CD4-positive, alpha-beta T cell treated with Interleukin-17A for 1 hour (primary cell): ENCODE measurements at regions not wholly inside any gene's neighbourhood (a gene's known extent, or its start where the extent isn't known, plus 50 kb on each side); places are given as distances from the start of the nearest gene placed in this dataset.

Source experiments
- DNase-seq: peaks from one replicate; pipeline ENCODE4 v3.0.0-alpha.2; 2020

DNA sequence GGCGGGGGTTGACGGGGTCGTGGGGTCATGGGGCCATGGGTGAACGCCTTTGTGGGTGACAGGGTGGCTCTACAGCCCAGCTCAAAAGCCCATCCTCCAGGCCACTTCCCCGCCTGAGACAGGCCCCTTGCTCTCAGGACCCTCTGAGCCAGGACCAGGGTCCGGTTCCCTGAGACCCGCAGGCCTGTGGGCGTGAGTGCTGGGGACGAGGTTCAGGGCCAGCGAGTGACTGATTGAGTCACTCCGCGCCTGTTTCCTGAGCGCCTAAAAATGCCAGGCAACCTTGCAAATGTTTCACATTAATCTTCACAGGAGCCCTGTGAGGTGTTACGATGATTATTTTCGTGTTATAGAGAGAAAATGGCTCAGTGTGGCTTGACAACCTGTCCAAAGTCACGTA, 97.8 kb downstream of the ZNF674 start:
- no peak for DNase-seq

DNA sequence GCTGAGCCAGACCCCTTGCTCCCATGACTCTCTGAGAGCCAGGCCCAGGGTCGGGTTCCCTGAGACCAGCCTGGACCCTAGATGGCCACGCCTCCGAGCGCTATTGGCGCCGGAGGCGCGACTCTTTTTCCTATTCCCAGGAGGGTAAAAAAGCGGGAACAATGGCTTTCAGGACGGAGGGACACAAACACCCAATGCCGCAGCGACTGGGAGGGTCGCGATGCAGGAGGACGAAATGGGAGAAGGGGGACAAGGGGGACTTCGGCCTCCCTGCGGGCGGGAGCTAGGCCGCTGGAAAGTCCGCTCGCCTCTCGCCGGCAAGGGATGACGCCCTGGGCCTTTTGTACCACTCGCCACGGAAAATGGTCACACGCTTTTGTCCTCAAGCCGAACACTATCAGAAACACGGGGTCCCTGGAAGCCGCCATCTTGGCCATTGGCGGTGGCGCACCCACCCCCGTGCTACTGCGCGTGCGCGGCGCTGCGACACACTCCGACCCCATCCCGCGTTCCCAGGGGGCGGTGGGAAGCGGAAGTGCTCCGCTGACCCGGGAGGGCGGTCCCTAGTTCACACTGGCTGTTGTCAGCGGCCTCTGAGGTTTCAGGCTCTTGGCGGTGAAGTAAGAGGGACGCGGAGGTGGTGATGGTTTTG, 98.4 kb downstream of the ZNF674 start:
- peak; percentile 90 for DNase-seq

DNA sequence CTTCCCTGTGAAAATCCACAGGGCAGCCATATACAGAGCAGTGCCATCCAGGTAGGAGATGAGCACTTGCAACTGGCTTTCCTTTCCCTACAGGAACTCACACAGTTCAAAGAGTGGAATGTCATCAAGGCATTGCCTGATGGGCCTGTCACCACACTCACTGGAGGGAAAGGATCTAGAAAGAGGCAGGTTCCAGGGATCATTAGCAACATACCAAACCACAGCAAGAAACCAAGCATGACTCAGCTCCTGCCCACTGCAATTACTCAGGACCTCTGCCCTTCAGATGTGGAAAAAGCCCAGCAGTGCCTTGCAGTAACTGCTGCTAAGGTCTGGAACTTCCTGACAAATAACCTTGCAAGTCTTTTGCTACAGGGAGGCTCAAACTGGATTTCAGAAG, 101.2 kb downstream of the ZNF674 start:
- DNase-seq = no peak

DNA sequence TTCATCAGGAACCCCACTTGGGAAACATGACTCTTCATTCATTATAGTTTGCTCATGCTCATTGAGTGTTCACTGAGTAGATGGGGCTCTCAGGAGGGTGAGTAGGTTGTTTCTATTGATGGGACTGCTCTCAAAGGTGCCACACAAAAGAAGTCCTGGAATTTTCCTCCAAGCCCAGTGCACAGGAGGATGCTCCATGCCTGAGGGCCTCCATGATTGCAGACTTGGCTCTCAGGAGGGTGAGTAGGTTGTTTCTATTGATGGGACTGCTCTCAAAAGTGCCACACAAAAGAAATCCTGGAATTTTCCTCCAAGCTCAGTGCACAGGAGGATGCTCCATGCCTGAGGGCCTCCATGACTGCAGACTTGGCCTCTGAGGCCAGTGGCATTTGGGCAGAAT, 108.5 kb downstream of the ZNF674 start:
- no peak for DNase-seq

DNA sequence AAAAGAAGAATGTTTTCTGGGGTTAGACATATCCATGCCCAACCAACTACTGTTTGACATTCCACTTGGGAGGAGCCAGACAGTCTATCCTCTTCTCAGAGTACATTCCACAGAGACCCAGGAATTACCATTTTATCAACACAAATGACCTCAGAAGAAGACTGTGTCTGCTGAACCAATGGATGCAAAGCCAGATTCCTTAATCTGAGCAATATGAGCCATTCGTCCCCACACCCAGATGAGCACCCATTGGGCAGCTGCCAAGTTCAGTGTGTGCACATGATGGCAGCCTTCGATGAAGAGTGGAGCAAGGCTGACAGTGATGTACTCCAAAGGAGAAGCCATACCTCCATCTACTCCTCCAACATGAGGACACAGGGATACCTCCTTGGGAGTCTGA, 111.3 kb downstream of the ZNF674 start:
- DNase-seq = no peak

DNA sequence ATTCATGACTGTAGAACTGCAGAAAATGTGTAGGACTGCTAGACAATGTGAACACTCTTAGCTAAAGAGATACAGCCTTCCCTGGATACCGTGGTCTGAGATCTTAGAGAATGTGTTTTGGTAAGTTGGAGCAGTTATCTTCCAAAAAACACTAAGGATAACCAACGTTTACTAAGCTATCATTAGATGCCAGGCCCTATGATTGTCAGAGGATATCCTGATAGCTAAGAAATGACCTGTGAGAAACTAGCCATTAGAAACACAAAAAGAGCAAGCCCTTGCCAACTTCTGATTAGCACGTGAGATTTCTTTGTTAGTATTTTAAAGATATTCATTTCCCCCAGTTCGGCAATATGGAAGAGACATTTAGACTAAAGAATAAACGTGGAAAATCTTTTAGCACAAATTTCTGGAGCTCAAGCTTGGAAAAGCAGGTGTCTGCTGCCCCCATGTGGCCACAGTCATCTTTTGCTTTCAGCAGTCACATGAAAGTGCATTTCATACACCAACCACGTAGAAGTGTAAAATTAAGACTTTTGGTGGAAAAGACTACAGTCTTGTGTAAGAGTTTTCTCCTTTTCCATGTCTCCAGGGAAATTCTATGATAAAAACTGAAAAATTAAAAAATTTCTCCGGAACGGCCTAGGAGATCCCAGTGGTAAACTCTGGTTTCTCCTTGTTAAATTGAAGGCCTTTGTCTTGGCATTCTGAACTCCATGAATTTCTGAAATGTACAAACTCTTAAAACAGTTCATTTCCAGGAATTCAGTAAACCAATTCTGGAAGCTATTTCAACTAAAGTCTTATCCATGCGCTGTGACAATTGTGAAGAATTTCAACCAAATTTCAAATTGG, 136.4 kb downstream of the ZNF674 start:
- DNase-seq = peak; percentile 53

DNA sequence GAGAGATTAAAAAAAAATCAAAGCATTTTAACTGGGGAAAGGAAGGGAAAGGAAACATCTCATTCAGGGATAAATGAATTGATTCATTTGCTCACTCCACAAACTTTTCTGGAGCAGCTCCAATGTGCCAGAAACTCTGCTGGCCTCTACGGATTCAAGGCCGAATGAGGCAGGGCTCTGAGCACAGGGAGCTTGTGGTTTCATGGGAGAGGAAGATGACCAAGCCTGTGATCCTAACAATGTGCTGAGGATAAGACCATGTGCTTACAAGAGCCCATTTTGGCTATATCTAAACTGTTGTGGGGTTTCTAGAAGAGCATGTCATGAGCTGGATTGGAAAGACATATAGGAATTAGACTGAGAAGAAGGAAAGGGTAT, 137.5 kb downstream of the ZNF674 start:
- no peak for DNase-seq

DNA sequence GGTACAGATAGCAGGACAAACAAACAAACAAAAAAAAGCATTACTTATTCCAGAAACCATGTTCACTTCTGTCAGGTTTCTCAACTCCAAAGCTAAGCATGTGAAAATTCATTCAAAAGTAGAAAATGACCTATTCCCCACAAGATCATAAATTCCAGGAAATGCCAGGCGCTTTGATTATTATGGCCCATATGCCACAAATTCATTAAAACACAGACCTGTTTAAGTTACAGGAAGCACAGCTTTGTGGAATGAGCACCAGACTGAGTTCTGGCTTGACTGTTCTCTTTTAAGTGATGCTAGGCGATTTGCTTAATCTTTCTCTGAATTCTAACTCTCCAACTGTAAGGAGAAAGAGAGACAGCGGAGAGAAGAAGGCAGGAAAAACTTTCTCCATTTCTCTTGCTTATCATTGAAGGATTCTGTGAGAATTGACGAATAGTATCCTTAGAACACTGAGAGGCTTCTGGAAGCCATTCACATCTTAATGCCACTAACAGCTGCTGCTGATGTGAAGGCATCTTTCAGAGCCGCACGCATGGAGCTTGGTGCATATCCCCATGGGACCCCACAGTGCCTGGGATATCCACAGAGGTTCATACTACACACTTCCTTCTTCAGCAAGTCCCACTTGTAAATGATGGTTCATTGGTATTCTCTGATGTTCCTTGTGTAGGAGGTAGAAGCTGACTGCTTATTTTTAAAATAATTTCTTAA, 138.0 kb downstream of the ZNF674 start:
- no peak for DNase-seq

DNA sequence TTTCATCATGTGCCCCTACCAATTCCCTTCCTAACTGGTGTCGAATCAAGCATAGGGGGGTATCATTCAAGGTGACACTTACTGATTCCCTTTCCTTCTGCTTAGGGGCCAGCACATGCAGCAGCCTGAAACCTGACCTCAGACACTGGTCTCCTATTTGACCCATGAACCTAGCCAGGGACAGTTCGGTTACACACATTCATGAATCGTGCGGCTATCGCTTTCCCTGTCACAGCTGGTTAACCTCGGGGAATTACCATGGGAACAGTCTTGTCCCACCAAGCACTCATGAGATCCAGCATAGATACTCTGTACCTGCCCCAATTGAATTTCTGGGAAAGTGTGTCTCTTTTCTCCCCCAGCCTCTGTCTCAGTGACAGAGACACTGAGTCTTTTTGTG, 140.4 kb downstream of the ZNF674 start:
- no peak for DNase-seq

DNA sequence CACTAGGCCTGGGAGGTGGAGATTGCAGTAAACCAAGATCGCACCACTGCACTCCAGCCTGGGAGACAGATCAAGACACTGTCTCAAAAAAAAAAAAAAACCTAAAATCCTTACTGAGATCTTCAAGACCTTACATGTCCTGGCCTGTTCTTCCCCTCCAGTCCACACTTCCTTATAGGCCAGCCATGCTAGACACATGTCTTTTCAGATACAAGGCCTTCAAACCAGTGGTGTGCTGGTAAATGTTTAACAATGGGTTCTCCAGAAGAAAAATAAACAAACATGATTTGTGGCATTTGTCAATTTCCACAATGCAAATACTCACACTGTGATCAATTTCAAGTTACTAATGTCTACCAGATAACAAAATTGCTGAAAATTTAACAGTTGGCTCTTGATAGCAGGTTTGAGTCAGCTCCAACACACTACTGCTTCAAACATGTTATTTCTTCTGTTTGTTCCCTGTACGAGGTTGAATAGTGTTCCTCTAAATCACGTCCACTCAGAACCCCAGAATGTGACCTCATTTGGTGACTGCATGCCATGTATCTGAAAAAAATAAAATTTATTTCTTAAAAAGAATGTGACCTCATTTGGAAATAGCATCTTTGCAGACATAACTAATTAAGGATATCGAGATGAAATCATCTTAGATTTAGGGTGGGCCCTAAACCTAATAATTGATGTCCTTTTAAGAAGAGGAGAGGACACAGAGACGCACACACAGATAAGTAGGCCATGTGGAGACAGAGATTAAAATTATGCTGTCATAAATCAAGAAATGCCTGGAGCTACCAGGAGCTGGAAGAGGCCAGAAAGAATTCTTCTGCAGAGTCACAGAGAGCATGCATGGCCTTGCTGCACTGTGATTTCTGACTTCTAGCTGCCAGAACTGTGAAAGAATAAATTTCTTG, 144.4 kb downstream of the ZNF674 start:
- DNase-seq = no peak

DNA sequence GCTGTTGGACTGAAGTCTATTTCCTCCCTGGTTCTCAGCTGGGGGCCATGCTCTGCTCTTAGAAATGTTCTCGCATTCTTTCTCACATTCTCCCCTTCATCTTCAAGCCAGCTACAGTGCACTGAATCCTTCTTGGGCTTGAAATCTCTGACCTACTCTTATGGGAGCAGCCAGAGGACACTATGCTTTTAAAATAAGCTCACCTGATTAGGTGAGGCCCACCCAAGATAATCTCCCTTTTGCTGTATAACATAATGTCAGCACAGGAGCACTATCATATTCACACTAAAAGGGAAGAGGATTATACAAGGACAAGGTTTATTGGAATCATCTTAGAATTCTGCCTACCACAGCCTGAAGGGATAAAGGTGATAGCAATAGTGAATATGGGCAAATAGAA, 146.3 kb downstream of the ZNF674 start:
- no peak for DNase-seq

DNA sequence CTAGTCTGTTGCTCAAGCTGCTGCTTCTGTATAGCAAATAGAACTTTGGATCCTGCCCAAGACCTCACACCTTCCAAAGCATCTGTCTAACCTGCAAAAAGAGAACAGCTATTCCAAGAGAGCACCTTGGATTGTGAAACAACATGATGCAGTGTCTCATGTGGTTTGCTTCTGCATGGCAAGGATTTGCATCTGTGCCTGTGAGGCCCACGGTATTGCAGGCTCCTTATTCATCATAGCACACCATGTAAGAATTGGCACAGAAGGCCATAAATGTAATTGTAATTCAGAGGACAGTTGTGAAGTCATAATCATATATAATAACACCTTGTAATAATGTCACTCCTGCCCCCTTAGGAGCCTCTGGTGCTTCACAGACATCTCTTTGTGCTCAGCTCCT, 147.1 kb downstream of the ZNF674 start:
- no peak for DNase-seq

DNA sequence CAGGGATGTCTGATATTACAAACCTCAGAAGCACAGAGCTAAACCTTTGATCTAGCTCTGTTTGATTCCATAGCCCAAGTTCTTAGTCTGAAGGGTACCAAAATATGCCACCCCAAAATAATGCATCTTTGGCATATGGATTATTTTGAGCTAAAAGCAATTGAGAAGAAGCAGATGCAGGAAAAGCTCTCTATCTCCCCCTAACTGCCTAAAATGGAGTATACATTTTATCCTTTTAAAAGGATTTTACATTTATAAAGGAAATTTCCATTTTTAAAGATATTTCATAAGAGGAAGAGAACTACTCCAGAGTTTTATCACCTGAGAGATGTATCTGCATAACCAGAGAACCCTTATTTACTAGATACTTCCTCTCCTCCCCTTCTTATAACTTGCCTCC, 158.7 kb downstream of the ZNF674 start:
- no peak for DNase-seq

DNA sequence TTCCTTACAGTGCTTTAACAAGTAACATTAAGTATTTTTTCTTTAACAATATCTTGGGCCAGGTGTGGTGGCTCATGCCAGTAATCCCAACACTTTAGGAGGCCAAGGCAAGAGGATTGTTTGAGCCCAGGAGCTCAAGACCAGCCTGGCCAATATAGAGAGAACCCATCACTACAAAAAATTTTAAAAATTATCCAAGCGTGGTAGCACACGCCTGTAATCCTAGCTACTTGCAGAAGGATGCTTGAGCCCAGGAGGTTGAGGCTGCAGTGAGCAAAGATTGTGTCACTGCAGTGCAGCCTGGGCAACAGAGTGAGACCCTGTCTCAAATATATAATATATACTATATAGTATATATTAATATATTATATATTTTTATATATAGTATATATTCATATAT, 162.2 kb downstream of the ZNF674 start:
- DNase-seq = no peak

DNA sequence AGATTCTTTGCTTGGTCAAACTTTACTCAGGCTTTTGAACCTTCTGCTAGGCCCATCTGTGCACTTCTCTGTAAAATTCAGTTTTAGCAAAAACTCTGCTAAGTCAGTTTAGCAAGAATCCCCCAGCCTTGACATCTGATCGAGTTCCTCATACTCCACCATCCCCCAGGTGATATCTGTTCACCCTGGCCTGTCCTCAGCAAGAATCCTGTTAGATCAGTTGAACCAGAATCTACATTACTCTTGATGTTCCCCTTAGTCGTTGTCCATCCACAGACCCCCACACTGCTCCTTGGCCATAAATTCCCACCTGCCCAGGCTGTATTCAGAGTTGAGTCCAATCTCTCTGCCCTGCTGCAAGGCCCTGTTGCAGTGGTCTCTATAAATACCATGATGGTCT, 162.6 kb downstream of the ZNF674 start:
- no peak for DNase-seq

DNA sequence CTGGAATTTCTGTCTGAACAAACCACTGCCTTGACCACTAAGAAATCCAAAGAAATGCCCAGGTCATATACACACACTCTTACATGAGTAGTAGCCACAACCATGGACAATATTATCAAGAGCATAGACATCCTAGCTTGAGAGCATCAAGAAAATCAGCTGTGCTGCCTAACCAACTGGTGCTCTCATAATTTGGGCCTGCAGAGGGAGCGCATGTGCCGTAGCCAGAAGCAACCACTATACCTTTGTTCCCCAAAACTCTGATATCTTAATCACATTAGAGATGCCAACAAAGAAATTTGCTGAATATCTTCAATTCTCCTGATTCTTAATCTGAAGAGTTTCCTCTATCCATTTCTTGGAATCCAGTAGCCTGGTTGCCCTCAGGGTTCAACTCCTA, 163.6 kb downstream of the ZNF674 start:
- peak; percentile 18 for DNase-seq

DNA sequence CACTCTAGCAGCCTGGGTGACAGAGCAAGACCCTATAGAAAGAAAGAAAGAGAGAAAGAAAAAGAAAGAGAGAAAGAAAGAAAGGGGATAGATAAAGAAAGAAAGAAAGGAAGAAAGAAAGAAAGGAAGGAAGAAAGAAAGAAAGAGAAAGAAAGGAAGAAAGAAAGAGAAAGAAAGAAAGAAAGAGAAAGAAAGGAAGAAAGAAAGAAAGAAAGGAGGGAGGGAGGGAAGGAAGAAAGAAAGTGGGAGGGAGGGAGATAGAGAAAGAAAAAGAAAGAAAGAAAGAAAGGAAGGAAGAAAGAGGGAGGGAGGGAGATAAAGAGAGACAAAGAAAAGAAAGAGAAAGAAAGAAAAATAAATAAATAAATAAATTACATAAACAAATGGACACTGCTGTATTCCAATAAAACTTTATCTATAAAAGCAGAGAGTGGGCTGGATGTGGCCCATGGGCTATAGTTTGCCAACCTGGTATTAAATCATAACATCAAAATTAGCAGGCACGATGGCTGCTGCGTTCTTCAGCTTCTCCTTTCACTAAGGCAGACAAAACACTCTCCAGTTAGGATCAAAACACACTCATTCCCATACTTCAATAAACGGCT, 165.0 kb downstream of the ZNF674 start:
- no peak for DNase-seq

DNA sequence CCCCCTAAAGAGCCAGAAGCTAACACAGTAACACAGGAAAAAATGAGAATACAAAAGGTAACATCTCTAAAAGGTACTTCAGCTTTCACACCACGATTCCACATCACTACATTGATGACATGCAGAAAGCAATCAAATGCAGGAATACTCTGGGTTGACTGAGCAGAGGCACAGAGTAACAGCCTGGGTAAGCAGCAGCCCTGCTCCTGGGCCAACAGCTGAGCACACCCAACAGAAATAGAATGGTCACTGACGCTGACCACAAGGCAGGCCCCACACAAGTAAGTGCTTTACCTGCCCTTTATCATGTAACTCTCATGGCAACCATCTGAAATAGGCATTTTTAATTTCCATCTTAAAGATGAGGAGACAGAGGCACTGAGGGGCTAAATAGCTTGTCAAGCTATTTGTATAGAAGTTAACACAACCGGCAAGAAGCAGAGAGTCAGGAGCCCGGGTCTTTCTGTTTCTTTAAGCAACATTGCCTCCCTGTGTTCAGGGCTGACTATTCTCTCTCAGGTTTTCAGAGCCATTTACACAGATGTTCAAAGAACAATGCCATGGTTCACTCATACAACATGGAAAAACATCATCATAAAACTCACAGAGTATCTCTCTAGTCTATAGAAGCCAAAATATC, 168.9 kb downstream of the ZNF674 start:
- peak; percentile 48 for DNase-seq

DNA sequence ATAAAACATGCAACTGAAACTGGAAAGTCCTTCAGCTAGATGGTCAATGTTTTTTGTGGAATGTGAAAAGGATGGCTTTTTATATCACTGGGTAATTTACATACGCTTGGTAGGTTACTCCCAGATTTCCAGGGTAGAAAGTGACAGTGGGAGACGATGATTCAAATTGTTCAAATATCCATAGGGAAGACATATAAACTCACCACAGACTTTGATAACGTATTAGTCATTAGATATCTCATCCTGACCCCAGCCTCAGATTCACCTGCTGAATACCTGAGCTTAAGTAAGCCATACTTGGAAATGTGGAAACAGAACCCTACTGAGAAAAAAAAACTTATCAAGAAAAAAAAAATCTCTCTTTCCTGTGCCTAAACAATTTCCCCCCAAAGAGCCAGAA, 169.4 kb downstream of the ZNF674 start:
- no peak for DNase-seq

DNA sequence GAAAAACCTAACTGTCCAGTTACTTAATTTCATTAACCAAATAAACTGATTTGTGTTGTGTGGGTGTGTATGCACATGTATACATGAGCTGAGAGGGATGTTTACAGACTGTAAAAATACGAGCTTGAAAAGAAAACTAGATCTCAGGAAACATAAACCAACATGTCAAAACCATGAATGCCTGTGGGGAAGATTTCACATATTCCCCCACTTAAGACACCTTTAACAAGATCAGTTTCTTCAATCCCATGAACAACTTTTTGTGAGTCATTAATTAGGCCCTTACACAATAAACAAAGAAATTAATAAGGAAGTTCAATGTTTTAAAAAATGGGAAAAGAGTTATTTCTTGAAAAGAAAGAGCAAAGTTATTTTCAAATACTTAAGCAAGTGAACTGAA, 170.8 kb downstream of the ZNF674 start:
- DNase-seq = no peak

DNA sequence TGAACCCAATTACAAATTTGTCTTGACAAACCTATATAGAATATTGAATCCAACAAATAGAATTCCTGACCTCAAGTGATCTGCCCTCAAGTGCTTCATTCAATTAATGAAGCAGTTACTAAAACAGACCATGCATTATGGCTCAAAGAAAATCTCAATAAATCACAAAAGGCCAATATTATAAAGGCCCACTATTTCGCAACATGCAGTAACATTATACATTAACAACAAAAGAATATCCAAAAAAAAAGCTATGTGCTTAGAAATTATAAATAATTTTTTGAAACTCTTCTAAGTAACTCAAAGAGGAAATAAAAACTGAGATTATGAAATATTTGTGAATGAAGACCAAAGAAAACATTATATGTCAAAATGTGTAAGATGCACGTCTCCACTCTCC, 177.7 kb downstream of the ZNF674 start:
- no peak for DNase-seq
